Fibroblast of lung (primary cell): ENCODE measurements at regions not wholly inside any gene's neighbourhood (a gene's known extent, or its start where the extent isn't known, plus 50 kb on each side); places are given as distances from the start of the nearest gene placed in this dataset.

Experiments used
- CTCF ChIP-seq, 2 donors: IDR thresholded peaks in 1 of 2; conservative IDR thresholded peaks in 1 of 2; 1 replicate in 1 of 2; 2 replicates in 1 of 2; pipeline ENCODE4 v1.5.1; 2011 to 2012; ENCODE audit warnings: low read length in 2 of 2, control low read depth in 1 of 2, inconsistent platforms in 1 of 2, low read depth in 1 of 2, mild to moderate bottlenecking in 1 of 2
- EZH2 ChIP-seq: IDR thresholded peaks from 2 replicates; pipeline ENCODE4 v1.5.1; 2012; ENCODE audit warnings: low read length, control low read depth, mild to moderate bottlenecking; ENCODE audit errors: missing control alignments

- TF ChIP-seq CTCF (conservative IDR thresholded peaks at IDR 0.05 in 1 of 2, IDR thresholded peaks at IDR 0.05 in 1 of 2; ENCODE audit: low read depth in 1 of 2, low read length in 2 of 2) (no peak), EZH2 (no peak)
Observed at GRCh38 chr12:31869972-31870371, 89.2 kb upstream of the RESF1 start.
